NCI-H2196 (cell line): ENCODE measurements at regions not wholly inside any gene's neighbourhood (a gene's known extent, or its start where the extent isn't known, plus 50 kb on each side); places are given as distances from the start of the nearest gene placed in this dataset.

ENCODE experiments used
- DNase-seq: peaks from one replicate; lab custom pipeline; 2025; ENCODE audit not compliant: unreplicated experiment; lab: John Stamatoyannopoulos, UW

- DNase-seq: no peak
Measured at GRCh38 chr2:2932692-2933305, 444.8 kb downstream of the EIPR1 start.

GRCh38 chr2:2932189-2932588 lies 445.4 kb downstream of the EIPR1 start:
- no peak for DNase-seq

GRCh38 chr2:2931318-2932075 lies 446.1 kb downstream of the EIPR1 start:
- no peak for DNase-seq

GRCh38 chr2:2930841-2931240 lies 446.8 kb downstream of the EIPR1 start:
- no peak for DNase-seq

- no peak for DNase-seq
Measured at GRCh38 chr2:2926858-2927175, 450.8 kb downstream of the EIPR1 start.

GRCh38 chr2:2926009-2926857 lies 451.4 kb downstream of the EIPR1 start:
- DNase-seq: no peak

GRCh38 chr2:2922156-2922555 lies 455.5 kb downstream of the EIPR1 start:
- no peak for DNase-seq

GRCh38 chr2:2921011-2921720 lies 456.5 kb downstream of the EIPR1 start:
- DNase-seq: no peak

- DNase-seq: no peak
Measured at GRCh38 chr2:2919574-2920365, 457.8 kb downstream of the EIPR1 start.

GRCh38 chr2:2919026-2919425 lies 458.6 kb downstream of the EIPR1 start:
- no peak for DNase-seq

- no peak for DNase-seq
Measured at GRCh38 chr2:2916621-2917020, 461.0 kb downstream of the EIPR1 start.

- no peak for DNase-seq
Measured at GRCh38 chr2:2914252-2914651, 463.4 kb downstream of the EIPR1 start.

- no peak for DNase-seq
Measured at GRCh38 chr2:2913601-2914120, 464.0 kb downstream of the EIPR1 start.

- DNase-seq: no peak
Measured at GRCh38 chr2:2912731-2913130, 464.9 kb downstream of the EIPR1 start.

GRCh38 chr2:2912293-2912692 lies 465.3 kb downstream of the EIPR1 start:
- DNase-seq: no peak

- no peak for DNase-seq
Measured at GRCh38 chr2:2910259-2910658, 467.4 kb downstream of the EIPR1 start.

GRCh38 chr2:2909086-2910035 lies 468.3 kb downstream of the EIPR1 start:
- DNase-seq: no peak

GRCh38 chr2:2906091-2906490 lies 471.5 kb downstream of the EIPR1 start:
- no peak for DNase-seq

- DNase-seq: no peak
Measured at GRCh38 chr2:2904721-2905350, 472.8 kb downstream of the EIPR1 start.
